H9 (cell line): ENCODE measurements at regions not wholly inside any gene's neighbourhood (a gene's known extent, or its start where the extent isn't known, plus 50 kb on each side); places are given as distances from the start of the nearest gene placed in this dataset.

ENCODE experiments used
- DNase-seq: peaks from one replicate; pipeline ENCODE4 v3.0.0-alpha.2; 2017
- H2AFZ ChIP-seq: one replicate; pipeline ENCODE4 v1.6.1; 2013; ENCODE audit warnings: mild to moderate bottlenecking, low read length, control low read depth, moderate library complexity
- H2AK5ac ChIP-seq: 2 replicates; pipeline ENCODE4 v1.6.1; 2013; ENCODE audit warnings: low read length, control low read depth, mixed read lengths; ENCODE audit not compliant: insufficient read length
- H2BK120ac ChIP-seq: one replicate; pipeline ENCODE4 v1.6.1; 2013; ENCODE audit warnings: low read depth, mild to moderate bottlenecking, low read length, control low read depth, inconsistent platforms; ENCODE audit not compliant: poor library complexity, severe bottlenecking
- H2BK12ac ChIP-seq: 2 replicates; pipeline ENCODE4 v1.6.1; 2013; ENCODE audit warnings: low read length, control low read depth, mixed read lengths, low read depth; ENCODE audit not compliant: insufficient read length
- H2BK15ac ChIP-seq: 2 replicates; pipeline ENCODE4 v1.6.1; 2013; ENCODE audit warnings: low read depth, low read length, control low read depth
- H2BK20ac ChIP-seq: one replicate; pipeline ENCODE4 v1.6.1; 2013; ENCODE audit warnings: low read depth, mild to moderate bottlenecking, low read length, control low read depth, inconsistent platforms; ENCODE audit not compliant: poor library complexity, severe bottlenecking
- H2BK5ac ChIP-seq: 2 replicates; pipeline ENCODE4 v1.6.1; 2013; ENCODE audit warnings: low read length, control low read depth, mixed read lengths; ENCODE audit not compliant: insufficient read length
- H3K14ac ChIP-seq: 2 replicates; pipeline ENCODE4 v1.6.1; 2013; ENCODE audit warnings: low read length, control low read depth; ENCODE audit not compliant: insufficient read depth
- H3K18ac ChIP-seq: 2 replicates; pipeline ENCODE4 v1.6.1; 2013; ENCODE audit warnings: low read depth, mild to moderate bottlenecking, mixed read lengths, low read length, control low read depth; ENCODE audit not compliant: insufficient read length
- H3K23ac ChIP-seq: 2 replicates; pipeline ENCODE4 v1.6.1; 2013; ENCODE audit warnings: low read length, control low read depth, mixed read lengths, low read depth; ENCODE audit not compliant: insufficient read length
- H3K23me2 ChIP-seq: 2 replicates; pipeline ENCODE4 v1.6.1; 2013; ENCODE audit warnings: low read depth, mild to moderate bottlenecking, mixed read lengths, low read length, control low read depth; ENCODE audit not compliant: insufficient read length, poor library complexity, severe bottlenecking
- H3K27ac ChIP-seq: 2 replicates; pipeline ENCODE4 v1.5.1; 2013; ENCODE audit warnings: low read length, control low read depth, mixed read lengths, low read depth; ENCODE audit not compliant: insufficient read length
- H3K27me3 ChIP-seq: 2 replicates; pipeline ENCODE4 v1.6.1; 2013; ENCODE audit warnings: low read length, control low read depth, inconsistent platforms; ENCODE audit not compliant: insufficient read depth
- H3K4ac ChIP-seq: 2 replicates; pipeline ENCODE4 v1.6.1; 2013; ENCODE audit warnings: low read depth, mild to moderate bottlenecking, control low read depth, inconsistent platforms, low read length, moderate library complexity
- H3K4me1 ChIP-seq: 2 replicates; pipeline ENCODE4 v1.6.1; 2013; ENCODE audit warnings: low read length, control low read depth, inconsistent platforms; ENCODE audit not compliant: insufficient read depth
- H3K4me2 ChIP-seq: 2 replicates; pipeline ENCODE4 v1.6.1; 2013; ENCODE audit warnings: low read length, control low read depth, mixed read lengths; ENCODE audit not compliant: insufficient read length, insufficient read depth
- H3K56ac ChIP-seq: 2 replicates; pipeline ENCODE4 v1.6.1; 2013; ENCODE audit warnings: low read depth, mild to moderate bottlenecking, mixed read lengths, low read length, control low read depth; ENCODE audit not compliant: insufficient read length
- H3K79me1 ChIP-seq: 2 replicates; pipeline ENCODE4 v1.6.1; 2013; ENCODE audit warnings: low read depth, mild to moderate bottlenecking, moderate library complexity, low read length, control low read depth, inconsistent platforms; ENCODE audit not compliant: insufficient read depth, poor library complexity, severe bottlenecking
- H3K79me2 ChIP-seq: 2 replicates; pipeline ENCODE4 v1.6.1; 2013; ENCODE audit warnings: low read length, control low read depth, inconsistent platforms; ENCODE audit not compliant: insufficient read depth
- H3K9ac ChIP-seq: 2 replicates; pipeline ENCODE4 v1.6.1; 2013; ENCODE audit warnings: low read length, control low read depth, mixed read lengths; ENCODE audit not compliant: insufficient read length; ENCODE audit errors: extremely low read depth
- H3K9me3 ChIP-seq: one replicate; pipeline ENCODE4 v1.6.1; 2013; ENCODE audit warnings: low read depth, low read length, inconsistent platforms; ENCODE audit not compliant: control insufficient read depth
- H3T11ph ChIP-seq: one replicate; pipeline ENCODE4 v1.6.1; 2013; ENCODE audit warnings: mild to moderate bottlenecking, low read length, control low read depth, inconsistent platforms
- H4K20me1 ChIP-seq: one replicate; pipeline ENCODE4 v1.6.1; 2013; ENCODE audit not compliant: control insufficient read depth, insufficient read length, insufficient read depth
- H4K5ac ChIP-seq: 2 replicates; pipeline ENCODE4 v1.6.1; 2013; ENCODE audit warnings: low read depth, mild to moderate bottlenecking, mixed read lengths, low read length, control low read depth; ENCODE audit not compliant: insufficient read length
- H4K8ac ChIP-seq: replicated peaks from 2 replicates; pipeline ENCODE4 v1.6.1; 2013; ENCODE audit warnings: low read length, control low read depth, mixed read lengths, low read depth; ENCODE audit not compliant: insufficient read length
- H4K91ac ChIP-seq: 2 replicates; pipeline ENCODE4 v1.6.1; 2013; ENCODE audit warnings: low read depth, mild to moderate bottlenecking, moderate library complexity, mixed read lengths, low read length, control low read depth; ENCODE audit not compliant: insufficient read length
- H3K27ac Mint-ChIP-seq, 3 experiments: 2 replicates in 2 of 3; 3 replicates in 1 of 3; pipeline ENCODE4 v1.8.0; 2020 to 2021; ENCODE audit warnings: mixed read lengths in 3 of 3, mild to moderate bottlenecking in 1 of 3, moderate library complexity in 1 of 3
- H3K27me3 Mint-ChIP-seq: 2 replicates; pipeline ENCODE4 v1.8.0; 2021; ENCODE audit warnings: low read depth, mild to moderate bottlenecking, moderate library complexity, mixed read lengths
- H3K36me3 Mint-ChIP-seq, 3 experiments: 2 replicates in 2 of 3; 3 replicates in 1 of 3; pipeline ENCODE4 v1.8.0; 2020 to 2021; ENCODE audit warnings: low read depth in 3 of 3, mixed read lengths in 3 of 3; ENCODE audit not compliant: insufficient read depth in 1 of 3
- H3K4me1 Mint-ChIP-seq, 2 experiments: 2 replicates each; pipeline ENCODE4 v1.8.0; 2020; ENCODE audit warnings: mixed read lengths in 2 of 2
- H3K4me3 Mint-ChIP-seq, 2 experiments: 2 replicates in 1 of 2; 3 replicates in 1 of 2; pipeline ENCODE4 v1.8.0; 2020 to 2021; ENCODE audit warnings: mild to moderate bottlenecking in 2 of 2, mixed read lengths in 2 of 2, moderate library complexity in 1 of 2
- H3K9me3 Mint-ChIP-seq, 2 experiments: 2 replicates in 1 of 2; 3 replicates in 1 of 2; pipeline ENCODE4 v1.8.0; 2020; ENCODE audit warnings: mild to moderate bottlenecking in 2 of 2, mixed read lengths in 2 of 2, moderate library complexity in 1 of 2
- WGBS: extraction: QIAGEN DNeasy Blood & Tissue Kit; methylation state at CpG from one replicate; pipeline ENCODE4 v1.1.7; 2013; ENCODE audit warnings: missing lambda C conversion rate, low lambda C conversion rate, mixed read lengths; ENCODE audit not compliant: insufficient read length; ENCODE audit errors: extremely low coverage; 5-methylcytosine and 5-hydroxymethylcytosine counted together
- TF ChIP-seq, protein P1 (sequence below): fragments of 200-600 bp; sonication (generic); conservative IDR thresholded peaks from 3 replicates; pipeline ENCODE4 v1.8.0; 2021; ENCODE audit warnings: antibody characterized with exemption, mild to moderate bottlenecking

DNA sequence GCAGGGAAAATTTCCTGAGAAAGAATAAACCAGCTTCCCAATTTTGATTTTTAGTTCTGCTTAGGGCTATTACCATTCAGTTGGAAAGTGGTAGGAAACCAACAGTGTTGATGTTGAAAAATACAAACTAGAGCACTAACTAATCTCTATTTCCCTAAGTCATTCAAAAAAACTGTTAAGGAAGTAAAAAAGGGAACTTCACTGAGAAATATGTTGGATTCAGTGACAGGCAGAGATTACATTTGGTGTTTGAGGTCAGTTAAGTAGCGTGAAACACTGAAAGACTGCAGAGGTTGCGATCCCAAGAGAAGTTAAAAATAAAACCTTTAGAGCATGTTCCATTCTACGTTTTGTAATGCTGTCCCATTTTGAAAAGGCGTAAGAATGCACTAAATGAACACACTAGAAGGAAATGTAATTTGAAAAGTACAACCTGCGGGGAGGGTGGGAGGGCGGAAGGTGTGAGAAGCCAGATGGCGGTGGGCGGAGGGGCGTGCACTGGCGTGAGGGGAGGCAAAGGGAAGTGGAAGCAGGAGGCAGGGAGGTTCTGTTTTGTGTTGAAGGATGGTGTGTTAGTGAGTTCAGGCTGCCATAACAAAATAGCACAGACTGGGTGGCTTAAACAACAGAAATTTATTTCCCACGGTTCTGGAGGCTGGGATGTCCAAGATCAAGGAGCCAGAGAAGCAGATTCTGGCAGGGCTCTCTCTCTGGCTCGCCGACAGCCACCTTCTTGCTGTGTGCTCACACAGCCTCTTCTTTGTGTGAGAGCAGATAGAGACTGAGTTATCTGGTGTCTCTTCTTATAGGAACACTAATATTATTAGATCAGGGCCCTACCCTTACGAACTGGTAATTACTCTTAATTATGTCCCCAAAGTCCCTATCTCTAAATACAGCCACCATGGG is 94.3 kb upstream of the KCTD1 start:
- no peak overlapping the region for H2BK20ac ChIP-seq
- no peak overlapping the region for H3K23ac ChIP-seq
- TF ChIP-seq, protein P1, sequence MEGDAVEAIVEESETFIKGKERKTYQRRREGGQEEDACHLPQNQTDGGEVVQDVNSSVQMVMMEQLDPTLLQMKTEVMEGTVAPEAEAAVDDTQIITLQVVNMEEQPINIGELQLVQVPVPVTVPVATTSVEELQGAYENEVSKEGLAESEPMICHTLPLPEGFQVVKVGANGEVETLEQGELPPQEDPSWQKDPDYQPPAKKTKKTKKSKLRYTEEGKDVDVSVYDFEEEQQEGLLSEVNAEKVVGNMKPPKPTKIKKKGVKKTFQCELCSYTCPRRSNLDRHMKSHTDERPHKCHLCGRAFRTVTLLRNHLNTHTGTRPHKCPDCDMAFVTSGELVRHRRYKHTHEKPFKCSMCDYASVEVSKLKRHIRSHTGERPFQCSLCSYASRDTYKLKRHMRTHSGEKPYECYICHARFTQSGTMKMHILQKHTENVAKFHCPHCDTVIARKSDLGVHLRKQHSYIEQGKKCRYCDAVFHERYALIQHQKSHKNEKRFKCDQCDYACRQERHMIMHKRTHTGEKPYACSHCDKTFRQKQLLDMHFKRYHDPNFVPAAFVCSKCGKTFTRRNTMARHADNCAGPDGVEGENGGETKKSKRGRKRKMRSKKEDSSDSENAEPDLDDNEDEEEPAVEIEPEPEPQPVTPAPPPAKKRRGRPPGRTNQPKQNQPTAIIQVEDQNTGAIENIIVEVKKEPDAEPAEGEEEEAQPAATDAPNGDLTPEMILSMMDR: no peak
- no peaks in the 10 kb centered on the region for H3K27me3 ChIP-seq
- H3K79me2 ChIP-seq: no peaks in the 10 kb centered on the region
- no peaks in the 10 kb centered on the region for H3K23me2 ChIP-seq
- no peak overlapping the region for H2AFZ ChIP-seq
- no peak overlapping the region for H3K14ac ChIP-seq
- H3K9ac ChIP-seq: no peak overlapping the region
- H2BK5ac ChIP-seq: no peak overlapping the region
- H3K4me1 Mint-ChIP-seq: no peaks in the 10 kb centered on the region
- H4K8ac ChIP-seq: no peak overlapping the region
- H3K4ac ChIP-seq: no peak overlapping the region
- no peak overlapping the region for H3K56ac ChIP-seq
- H3K9me3 ChIP-seq: no peaks in the 10 kb centered on the region
- H3K9me3 Mint-ChIP-seq: no peaks in the 10 kb centered on the region; a peak in 1 of 5 replicates
- H2BK15ac ChIP-seq: no peak overlapping the region
- no CpG with 5 or more reads among the region's 14 CpGs for WGBS
- no peak overlapping the region for H3K4me3 Mint-ChIP-seq
- no peak for DNase-seq
- H3K18ac ChIP-seq: no peak overlapping the region
- H3K27ac ChIP-seq: no peak overlapping the region
- H4K20me1 ChIP-seq: no peaks in the 10 kb centered on the region
- no peak overlapping the region for H3K4me2 ChIP-seq
- no peak overlapping the region for H2AK5ac ChIP-seq
- no peaks in the 10 kb centered on the region for H3K36me3 Mint-ChIP-seq
- no peaks in the 10 kb centered on the region for H3K4me1 ChIP-seq
- no peaks in the 10 kb centered on the region for H3K79me1 ChIP-seq
- H4K5ac ChIP-seq: no peak overlapping the region
- no peak overlapping the region for H3T11ph ChIP-seq
- H2BK120ac ChIP-seq: no peak overlapping the region
- H2BK12ac ChIP-seq: no peak overlapping the region
- no peak overlapping the region for H4K91ac ChIP-seq
- H3K27me3 Mint-ChIP-seq: no peaks in the 10 kb centered on the region; the same call in 1 of the 2 replicates
- no peak overlapping the region for H3K27ac Mint-ChIP-seq
